Right hindlimb (tissue), 1 donor: ENCODE measurements at regions not wholly inside any gene's neighbourhood (a gene's known extent, or its start where the extent isn't known, plus 50 kb on each side); places are given as distances from the start of the nearest gene placed in this dataset.

Experiments used
- DNase-seq: peaks from one replicate; pipeline ENCODE4 v3.0.0-alpha.2; 2018

DNA sequence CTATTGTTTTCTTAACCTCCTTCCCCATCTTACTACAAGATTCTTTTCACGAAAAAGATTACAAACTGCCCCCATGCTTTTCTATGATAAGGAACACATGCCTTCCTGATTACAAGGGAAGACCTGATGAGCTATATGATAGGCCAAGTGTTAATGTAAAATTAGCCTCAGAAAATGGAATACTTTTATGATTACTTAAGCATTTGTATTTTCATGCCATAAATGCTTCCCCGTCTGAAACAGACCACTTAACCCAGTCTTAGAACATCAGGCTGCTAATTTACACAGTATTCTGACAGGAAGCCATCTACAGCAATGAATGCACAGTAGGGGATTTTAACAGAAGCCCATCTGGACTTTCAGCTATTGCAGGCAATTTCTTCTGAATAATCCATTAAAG lies 274.9 kb downstream of the HAO1 start:
- no peak for DNase-seq

GRCh38 chr20:7667194-7667593 lies 273.1 kb downstream of the HAO1 start:
- DNase-seq = no peak

GRCh38 chr20:7672571-7672970 lies 267.7 kb downstream of the HAO1 start:
- DNase-seq = no peak

DNA sequence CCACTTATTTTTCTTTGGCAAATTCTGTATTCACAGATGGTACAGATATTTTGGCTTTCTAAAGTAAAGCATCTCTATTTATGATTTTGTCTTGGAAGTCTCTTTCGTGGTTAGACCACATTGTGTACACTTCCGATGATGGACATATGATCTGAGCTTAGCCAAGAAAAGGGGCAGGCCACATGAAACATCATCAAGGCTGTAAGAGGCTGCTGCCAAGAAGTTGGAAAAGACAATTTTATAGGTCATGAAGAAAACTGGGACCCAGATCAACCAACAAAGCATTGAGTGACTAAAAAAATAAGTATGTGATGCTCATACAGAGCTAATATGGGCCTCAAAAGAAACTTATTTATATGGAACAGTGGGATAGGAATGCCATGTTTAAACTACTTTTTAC lies 266.4 kb downstream of the HAO1 start:
- no peak for DNase-seq

DNA sequence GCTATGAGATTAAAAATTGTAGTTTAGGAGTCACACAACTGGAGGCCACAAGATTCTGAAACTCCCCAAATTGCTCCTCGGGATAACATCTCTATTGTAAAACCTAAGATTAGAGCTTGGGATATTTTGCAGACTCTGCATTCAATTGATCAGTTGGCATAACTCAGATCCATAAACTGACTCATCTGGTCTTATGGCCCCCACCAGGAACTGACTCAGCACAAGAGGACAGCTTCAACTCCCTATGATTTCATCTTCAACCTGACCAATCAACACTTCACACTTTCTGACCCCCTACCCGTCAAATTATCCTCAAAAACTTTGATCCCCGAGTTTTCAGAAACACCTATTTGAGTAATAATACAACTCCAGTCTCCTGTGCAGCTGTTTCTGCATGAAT lies 257.3 kb downstream of the HAO1 start:
- no peak for DNase-seq

DNA sequence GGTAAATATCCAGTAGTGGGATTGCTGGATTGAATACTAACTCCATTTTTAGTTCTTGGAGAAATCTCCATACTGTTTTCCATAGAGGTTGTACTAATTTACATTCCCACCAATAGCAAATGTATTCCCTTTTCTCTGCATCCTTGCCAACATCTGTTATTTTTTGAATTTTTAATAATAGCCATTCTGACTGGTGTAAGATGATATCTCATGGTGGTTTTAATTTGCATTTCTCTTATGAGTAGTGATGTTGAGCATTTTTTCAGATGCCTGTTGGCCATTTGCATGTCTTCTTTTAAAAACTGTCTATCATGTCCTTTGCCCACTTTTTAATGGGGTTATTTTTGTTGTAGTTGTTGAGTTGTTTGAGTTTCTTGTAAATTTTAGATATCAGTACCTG lies 253.2 kb downstream of the HAO1 start:
- no peak for DNase-seq

DNA sequence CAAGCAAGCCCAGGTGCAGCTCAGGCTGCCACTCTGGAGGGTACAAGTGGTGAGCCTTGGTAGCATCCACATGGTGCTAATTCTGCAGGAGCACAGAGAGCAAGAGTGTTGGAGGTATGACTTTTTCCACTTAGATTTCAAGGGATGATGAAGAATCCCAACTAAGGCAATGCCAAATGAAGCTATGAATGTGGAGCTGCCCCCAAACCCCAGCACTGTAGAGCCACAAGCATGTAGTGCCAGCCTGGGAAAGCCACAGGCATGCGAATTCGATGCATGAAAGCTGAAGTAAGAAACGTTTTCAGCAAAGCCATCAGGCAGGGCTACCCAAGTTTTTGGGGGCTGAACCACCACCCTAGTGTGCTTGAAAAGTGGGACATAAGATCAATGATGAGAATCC lies 251.1 kb downstream of the HAO1 start:
- DNase-seq = no peak

GRCh38 chr20:7691647-7692269 lies 248.5 kb downstream of the HAO1 start:
- DNase-seq = no peak

DNA sequence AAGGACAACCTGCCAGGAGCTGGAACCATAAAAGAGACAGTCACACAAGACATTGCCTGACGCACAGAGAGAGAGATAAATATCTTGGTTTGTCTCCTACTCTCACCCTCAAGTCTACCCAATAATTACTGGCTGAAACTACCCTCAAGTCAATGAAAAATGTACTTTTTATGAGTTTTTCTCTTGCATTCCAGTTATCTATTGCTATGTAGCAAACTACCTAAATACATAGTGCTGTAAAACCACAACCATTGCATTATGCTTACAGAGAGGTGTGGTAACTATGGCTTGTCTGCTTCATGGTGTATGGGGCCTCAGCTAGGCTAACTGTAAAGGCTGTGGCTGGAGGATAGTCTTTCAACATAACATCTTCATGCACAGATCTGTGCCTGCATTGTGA lies 247.8 kb downstream of the HAO1 start:
- DNase-seq = no peak

DNA sequence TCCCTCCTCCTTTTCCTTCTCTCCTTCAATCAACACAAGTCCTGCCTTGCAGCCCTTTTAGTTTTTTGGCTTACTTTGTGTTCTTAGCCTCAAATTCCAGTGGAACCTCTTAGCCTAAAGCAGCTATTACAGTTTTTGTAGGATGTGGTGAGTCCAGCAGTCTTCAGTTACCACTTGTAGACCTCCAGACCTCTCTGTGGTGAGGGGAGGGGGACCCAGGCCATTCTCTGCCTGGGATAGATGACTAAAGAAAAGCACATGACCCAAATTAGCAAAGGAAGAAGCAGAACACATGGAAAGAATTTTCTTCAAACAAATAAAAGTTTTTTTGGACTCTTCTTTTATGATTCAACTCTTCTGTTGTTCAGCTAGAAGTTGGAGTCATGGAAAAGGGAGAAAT lies 246.5 kb downstream of the HAO1 start:
- DNase-seq = no peak

- no peak for DNase-seq
These were observed 245.2 kb downstream of the HAO1 start for GRCh38 chr20:7695051-7695495.

DNA sequence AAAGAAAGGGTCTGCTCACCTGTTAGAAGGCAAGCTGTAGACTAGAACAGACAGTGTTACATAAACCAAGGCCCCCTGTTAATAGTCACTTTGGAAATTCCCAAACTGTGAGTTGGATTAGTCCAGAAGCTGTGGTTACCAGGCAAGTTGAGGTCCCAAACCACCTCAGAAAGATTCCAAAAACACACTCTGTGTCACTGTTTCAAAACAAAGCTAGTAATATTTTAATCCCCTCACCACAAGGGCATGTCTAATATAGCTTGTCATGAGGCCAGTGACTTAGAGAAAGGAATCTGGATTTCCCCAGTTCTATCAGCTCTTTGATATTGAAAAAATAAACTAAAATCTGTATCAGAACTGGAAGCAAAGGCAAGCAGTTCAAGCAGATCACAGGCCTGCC lies 244.6 kb downstream of the HAO1 start:
- no peak for DNase-seq

DNA sequence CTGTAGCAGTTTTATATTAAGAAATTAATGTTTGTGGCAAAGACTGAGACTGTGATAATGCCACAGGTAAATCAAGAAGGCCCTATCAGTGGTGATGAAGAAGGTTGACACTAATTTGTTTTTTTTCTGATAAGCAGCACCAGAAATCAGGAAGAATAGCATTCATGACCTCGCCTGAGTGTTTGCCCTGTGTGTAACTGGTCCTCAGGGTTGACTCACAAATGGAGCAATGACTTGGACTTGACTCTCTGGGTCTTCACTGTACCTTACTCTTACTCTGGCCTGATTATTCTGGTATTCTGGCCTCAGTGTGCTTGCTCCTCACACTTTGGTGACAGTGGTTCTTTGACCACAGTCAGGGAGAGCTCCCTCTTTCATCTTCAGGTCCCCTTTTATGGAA lies 243.9 kb downstream of the HAO1 start:
- no peak for DNase-seq

DNA sequence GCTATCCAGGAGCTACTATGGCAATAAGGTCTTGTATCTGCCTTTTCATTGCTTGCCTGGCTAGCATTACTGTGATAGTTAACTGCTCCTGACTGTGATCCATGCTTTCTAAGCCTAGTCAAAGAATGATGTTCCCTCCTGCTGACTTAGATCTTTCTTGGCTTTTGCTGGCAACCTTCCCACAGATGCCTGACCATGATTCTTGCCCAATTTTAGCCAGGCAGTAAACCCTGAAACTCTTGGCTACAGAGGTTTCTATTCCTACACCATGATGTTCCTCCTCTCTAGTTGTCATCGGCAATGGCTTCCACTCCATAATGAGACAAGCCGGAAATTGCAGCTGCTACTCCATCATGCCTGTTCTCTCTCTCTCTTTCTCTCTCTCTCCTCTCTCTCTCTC lies 238.1 kb downstream of the HAO1 start:
- DNase-seq = no peak

DNA sequence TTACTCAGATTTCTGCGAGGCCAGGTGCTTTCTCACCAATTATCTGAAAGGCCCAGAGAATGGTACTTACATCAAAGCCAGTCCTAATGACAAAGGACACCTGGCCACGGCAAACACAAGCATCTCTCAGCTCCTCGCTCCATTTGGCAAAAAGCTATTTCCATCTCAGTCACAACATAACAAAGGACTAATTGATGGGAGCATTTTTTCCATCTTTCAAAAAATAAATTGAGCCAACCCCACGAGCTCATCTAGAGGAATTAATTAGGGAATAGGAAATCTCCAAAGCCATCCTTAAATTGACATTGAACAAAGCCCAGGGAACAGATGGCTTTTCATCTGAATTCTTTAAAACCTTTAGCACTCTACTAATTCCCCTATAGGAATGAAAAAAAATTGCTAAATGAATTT lies 236.7 kb downstream of the HAO1 start:
- no peak for DNase-seq

DNA sequence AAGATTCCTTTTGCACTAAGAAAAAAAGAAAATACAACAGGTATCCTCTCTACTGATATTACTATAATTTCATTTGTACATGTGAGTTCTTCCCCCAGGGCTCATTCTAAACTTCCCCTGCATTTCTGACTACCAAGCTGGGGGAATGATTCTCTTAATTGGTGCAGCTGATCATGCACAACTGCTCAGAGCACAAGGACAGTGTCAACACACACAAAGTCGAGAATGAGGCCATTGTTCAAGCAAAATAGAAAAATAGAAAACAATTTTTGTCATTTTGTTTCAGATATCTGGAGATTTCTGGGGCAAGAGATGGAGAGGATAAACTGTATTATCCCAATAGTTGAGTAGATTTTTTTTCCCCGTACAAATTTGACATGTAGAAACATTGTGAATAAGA lies 236.3 kb downstream of the HAO1 start:
- DNase-seq = no peak

DNA sequence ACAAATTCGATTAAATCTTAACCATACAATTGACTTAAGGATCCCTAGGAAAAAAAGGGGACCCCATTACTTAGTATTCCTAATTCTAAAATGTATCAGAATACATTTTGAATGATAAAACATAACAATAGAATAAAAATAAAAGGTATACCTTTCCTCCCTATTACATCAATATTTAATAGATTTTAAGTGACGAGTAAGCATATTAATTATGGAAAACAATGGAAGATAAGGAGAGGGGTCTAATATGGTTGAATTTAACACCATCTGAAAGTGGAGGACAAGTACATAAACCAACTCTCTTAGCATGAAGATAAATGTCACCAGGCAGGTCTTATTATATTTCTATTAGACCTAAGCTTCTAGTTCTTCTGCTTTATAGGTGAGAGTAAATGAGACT lies 232.1 kb downstream of the HAO1 start:
- no peak for DNase-seq

- no peak for DNase-seq
These were observed 231.5 kb downstream of the HAO1 start for GRCh38 chr20:7708782-7709181.

DNA sequence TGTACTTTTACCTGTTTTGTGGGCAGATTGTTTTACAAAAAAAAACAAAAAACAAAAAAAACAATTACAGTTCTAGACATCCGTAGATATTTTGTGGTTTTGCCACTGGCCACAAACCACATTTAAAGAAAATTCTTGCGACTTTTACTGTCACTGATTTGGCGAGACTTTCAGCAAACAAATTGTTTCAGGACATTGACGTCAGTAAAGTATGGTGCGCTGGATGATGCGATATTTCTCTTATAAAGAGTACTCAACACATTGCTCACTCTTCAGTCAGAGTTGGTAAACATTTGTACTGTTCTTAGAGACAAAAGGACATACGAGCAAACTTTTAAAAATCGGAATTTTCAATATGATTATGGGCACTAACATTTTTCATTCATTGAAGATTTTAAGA lies 229.8 kb downstream of the HAO1 start:
- DNase-seq = no peak

GRCh38 chr20:7712661-7713060 lies 227.6 kb downstream of the HAO1 start:
- DNase-seq = no peak

DNA sequence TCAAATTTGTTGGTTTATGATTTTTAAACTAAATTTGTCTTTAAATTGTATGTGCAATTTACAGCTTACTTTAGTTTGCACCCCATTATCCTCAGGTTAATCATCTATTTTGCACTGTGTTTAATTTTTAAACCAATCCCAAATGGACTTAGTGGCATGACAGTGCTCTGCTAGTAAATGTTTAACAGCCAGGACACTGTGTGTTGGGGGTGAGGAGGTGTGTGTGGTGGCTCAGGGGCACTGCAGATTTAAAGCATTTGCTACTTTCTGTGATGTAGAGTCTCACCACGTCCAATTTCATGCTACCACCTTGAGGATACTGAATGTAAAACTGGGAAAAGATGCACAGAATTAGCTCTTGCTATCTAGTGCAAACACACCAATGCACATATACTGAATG lies 225.7 kb downstream of the HAO1 start:
- DNase-seq = no peak

DNA sequence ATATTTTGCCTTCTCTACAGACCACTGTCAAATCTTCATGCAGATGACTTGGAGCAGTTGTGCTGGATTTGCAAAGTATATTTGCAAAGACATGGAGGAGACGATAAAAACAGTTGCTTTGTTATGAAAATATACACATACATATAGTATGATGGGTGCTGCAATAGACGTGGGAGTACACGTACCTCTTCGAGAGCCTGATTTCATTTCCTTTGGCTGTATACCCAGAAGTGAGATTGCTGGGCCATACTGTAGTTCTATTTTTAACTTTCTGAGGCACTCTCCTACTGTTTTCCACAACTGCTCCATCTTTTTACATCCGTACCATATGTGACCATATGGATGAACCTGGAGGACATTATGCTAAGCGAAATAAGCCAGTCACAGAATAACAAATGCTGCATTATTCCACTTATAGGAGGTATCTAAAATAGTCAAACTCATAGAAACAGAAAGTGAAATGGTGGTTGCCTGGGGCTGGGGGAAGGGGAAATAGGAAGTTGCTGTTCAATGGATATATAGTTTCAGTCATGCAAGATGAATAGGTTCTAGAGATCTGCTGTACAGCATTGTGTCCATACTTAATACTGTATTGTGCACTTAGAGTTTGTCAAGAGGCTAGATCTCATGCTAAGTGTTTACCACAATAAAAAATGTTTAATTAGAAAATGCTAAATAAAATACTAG lies 223.8 kb downstream of the HAO1 start:
- no peak for DNase-seq

- DNase-seq = no peak
These were observed 217.7 kb downstream of the HAO1 start for GRCh38 chr20:7722564-7722963.

GRCh38 chr20:7723284-7723683 lies 217.0 kb downstream of the HAO1 start:
- DNase-seq = no peak

- no peak for DNase-seq
These were observed 211.9 kb downstream of the HAO1 start for GRCh38 chr20:7728338-7728737.
